ENCODE measurements at regions not wholly inside any gene's neighbourhood (a gene's known extent, or its start where the extent isn't known, plus 50 kb on each side); places are given as distances from the start of the nearest gene placed in this dataset.

- ATAC-seq (no peak), DNase-seq (ENCODE audit: low spot score) (no peak)
- H3K4me3 ChIP-seq, result no peak overlapping the region
- Mint-ChIP-seq H3K27ac (no peak overlapping the region), H3K36me3 (ENCODE audit: low read depth) (no peaks in the 10 kb centered on the region; the same call in 2 of the 3 replicates), H3K27me3 (ENCODE audit: insufficient read depth, low read depth, poor library complexity) (peaks cover 23% of the 10 kb centered on the region), H3K9me3 (no peaks in the 10 kb centered on the region), H3K4me1 (peaks cover 29% of the 10 kb centered on the region), H3K4me3 (no peak overlapping the region)
- H3K27ac ChIP-seq (ENCODE audit: low read depth), result no peak overlapping the region
- no peaks in the 10 kb centered on the region for H3K9me2 ChIP-seq (ENCODE audit: insufficient read depth)
- H2AFZ ChIP-seq, result no peak overlapping the region
- H4K20me1 ChIP-seq (replicated peaks; ENCODE audit: insufficient read depth), result no peaks in the 10 kb centered on the region
- H3K4me2 ChIP-seq, result no peak overlapping the region
- H3K79me2 ChIP-seq (replicated peaks; ENCODE audit: insufficient read depth), result no peaks in the 10 kb centered on the region
- no peaks in the 10 kb centered on the region for H3F3A ChIP-seq (replicated peaks; ENCODE audit: low read depth)
- 0 out of 2 replicates have a peak, but pooled peaks cover 4% of the 10 kb centered on the region for H3K27me3 ChIP-seq (ENCODE audit: insufficient read depth)
- TF ChIP-seq ZNF331 (CRISPR knock-in tag; IDR thresholded peaks at IDR 0.05; ENCODE audit: low read depth), result no peak
- no peak for TF ChIP-seq POLR2AphosphoS5 (IDR thresholded peaks at IDR 0.05; ENCODE audit: low read depth)
- no peak for TF ChIP-seq ZNF114 (CRISPR knock-in tag; IDR thresholded peaks at IDR 0.05)
- no peak for TF ChIP-seq EZH2phosphoT487 (IDR thresholded peaks at IDR 0.05; ENCODE audit: unreplicated experiment)
- no peak for TF ChIP-seq CREB1 (CRISPR knock-in tag; IDR thresholded peaks at IDR 0.05; ENCODE audit: low read depth)
- TF ChIP-seq REST (IDR thresholded peaks at IDR 0.05; ENCODE audit: unreplicated experiment), result no peak
- TF ChIP-seq JUNB (IDR thresholded peaks at IDR 0.05; ENCODE audit: unreplicated experiment), result no peak
- TF ChIP-seq, protein P1, sequence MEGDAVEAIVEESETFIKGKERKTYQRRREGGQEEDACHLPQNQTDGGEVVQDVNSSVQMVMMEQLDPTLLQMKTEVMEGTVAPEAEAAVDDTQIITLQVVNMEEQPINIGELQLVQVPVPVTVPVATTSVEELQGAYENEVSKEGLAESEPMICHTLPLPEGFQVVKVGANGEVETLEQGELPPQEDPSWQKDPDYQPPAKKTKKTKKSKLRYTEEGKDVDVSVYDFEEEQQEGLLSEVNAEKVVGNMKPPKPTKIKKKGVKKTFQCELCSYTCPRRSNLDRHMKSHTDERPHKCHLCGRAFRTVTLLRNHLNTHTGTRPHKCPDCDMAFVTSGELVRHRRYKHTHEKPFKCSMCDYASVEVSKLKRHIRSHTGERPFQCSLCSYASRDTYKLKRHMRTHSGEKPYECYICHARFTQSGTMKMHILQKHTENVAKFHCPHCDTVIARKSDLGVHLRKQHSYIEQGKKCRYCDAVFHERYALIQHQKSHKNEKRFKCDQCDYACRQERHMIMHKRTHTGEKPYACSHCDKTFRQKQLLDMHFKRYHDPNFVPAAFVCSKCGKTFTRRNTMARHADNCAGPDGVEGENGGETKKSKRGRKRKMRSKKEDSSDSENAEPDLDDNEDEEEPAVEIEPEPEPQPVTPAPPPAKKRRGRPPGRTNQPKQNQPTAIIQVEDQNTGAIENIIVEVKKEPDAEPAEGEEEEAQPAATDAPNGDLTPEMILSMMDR (conservative IDR thresholded peaks at IDR 0.05; ENCODE audit: low read depth in 2 of 2), result no peak
- no peak for TF ChIP-seq STAT1 (IDR thresholded peaks at IDR 0.05; ENCODE audit: unreplicated experiment)
- no peak for TF ChIP-seq NANOG (IDR thresholded peaks at IDR 0.05; ENCODE audit: borderline replicate concordance)
- no peak for TF ChIP-seq EZH2 (IDR thresholded peaks at IDR 0.05; ENCODE audit: low read depth, unreplicated experiment)
- TF ChIP-seq, protein P2, sequence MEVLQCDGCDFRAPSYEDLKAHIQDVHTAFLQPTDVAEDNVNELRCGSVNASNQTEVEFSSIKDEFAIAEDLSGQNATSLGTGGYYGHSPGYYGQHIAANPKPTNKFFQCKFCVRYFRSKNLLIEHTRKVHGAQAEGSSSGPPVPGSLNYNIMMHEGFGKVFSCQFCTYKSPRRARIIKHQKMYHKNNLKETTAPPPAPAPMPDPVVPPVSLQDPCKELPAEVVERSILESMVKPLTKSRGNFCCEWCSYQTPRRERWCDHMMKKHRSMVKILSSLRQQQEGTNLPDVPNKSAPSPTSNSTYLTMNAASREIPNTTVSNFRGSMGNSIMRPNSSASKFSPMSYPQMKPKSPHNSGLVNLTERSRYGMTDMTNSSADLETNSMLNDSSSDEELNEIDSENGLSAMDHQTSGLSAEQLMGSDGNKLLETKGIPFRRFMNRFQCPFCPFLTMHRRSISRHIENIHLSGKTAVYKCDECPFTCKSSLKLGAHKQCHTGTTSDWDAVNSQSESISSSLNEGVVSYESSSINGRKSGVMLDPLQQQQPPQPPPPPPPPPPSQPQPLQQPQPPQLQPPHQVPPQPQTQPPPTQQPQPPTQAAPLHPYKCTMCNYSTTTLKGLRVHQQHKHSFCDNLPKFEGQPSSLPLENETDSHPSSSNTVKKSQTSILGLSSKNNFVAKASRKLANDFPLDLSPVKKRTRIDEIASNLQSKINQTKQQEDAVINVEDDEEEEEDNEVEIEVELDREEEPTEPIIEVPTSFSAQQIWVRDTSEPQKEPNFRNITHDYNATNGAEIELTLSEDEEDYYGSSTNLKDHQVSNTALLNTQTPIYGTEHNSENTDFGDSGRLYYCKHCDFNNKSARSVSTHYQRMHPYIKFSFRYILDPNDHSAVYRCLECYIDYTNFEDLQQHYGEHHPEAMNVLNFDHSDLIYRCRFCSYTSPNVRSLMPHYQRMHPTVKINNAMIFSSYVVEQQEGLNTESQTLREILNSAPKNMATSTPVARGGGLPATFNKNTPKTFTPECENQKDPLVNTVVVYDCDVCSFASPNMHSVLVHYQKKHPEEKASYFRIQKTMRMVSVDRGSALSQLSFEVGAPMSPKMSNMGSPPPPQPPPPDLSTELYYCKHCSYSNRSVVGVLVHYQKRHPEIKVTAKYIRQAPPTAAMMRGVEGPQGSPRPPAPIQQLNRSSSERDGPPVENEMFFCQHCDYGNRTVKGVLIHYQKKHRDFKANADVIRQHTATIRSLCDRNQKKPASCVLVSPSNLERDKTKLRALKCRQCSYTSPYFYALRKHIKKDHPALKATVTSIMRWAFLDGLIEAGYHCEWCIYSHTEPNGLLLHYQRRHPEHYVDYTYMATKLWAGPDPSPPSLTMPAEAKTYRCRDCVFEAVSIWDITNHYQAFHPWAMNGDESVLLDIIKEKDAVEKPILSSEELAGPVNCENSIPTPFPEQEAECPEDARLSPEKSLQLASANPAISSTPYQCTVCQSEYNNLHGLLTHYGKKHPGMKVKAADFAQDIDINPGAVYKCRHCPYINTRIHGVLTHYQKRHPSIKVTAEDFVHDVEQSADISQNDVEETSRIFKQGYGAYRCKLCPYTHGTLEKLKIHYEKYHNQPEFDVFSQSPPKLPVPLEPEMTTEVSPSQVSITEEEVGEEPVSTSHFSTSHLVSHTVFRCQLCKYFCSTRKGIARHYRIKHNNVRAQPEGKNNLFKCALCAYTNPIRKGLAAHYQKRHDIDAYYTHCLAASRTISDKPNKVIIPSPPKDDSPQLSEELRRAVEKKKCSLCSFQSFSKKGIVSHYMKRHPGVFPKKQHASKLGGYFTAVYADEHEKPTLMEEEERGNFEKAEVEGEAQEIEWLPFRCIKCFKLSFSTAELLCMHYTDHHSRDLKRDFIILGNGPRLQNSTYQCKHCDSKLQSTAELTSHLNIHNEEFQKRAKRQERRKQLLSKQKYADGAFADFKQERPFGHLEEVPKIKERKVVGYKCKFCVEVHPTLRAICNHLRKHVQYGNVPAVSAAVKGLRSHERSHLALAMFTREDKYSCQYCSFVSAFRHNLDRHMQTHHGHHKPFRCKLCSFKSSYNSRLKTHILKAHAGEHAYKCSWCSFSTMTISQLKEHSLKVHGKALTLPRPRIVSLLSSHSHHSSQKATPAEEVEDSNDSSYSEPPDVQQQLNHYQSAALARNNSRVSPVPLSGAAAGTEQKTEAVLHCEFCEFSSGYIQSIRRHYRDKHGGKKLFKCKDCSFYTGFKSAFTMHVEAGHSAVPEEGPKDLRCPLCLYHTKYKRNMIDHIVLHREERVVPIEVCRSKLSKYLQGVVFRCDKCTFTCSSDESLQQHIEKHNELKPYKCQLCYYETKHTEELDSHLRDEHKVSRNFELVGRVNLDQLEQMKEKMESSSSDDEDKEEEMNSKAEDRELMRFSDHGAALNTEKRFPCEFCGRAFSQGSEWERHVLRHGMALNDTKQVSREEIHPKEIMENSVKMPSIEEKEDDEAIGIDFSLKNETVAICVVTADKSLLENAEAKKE (CRISPR knock-in tag; IDR thresholded peaks at IDR 0.05), result no peak
- no peak for TF ChIP-seq ETS1 (IDR thresholded peaks at IDR 0.05)
- peaks cover 19% of the 10 kb centered on the region for H3K4me1 ChIP-seq (ENCODE audit: insufficient read depth)
- H3K36me3 ChIP-seq (ENCODE audit: insufficient read depth), result no peaks in the 10 kb centered on the region
Measured at GRCh38 chr17:36839256-36839655, 98.0 kb upstream of the LHX1 start.

All from GM23338 (cell line).